T-helper 1 cell (primary cell): ENCODE measurements at regions not wholly inside any gene's neighbourhood (a gene's known extent, or its start where the extent isn't known, plus 50 kb on each side); places are given as distances from the start of the nearest gene placed in this dataset.
"Not testable (repeated sequence)": the region's sequence is repeated elsewhere in the genome, so short reads cannot be mapped to it uniquely, and the experiment has no call there.

Experiments
- DNase-seq, 5 donors: peaks; one replicate each; pipeline ENCODE4 v3.0.0-alpha.2; 2012 to 2020

GRCh38 chr14:83873669-83874068, 1656.3 kb upstream of the FLRT2 start:
- no peak for DNase-seq

- no peak for DNase-seq
Observed at GRCh38 chr14:83874662-83875061, 1655.3 kb upstream of the FLRT2 start.

DNA sequence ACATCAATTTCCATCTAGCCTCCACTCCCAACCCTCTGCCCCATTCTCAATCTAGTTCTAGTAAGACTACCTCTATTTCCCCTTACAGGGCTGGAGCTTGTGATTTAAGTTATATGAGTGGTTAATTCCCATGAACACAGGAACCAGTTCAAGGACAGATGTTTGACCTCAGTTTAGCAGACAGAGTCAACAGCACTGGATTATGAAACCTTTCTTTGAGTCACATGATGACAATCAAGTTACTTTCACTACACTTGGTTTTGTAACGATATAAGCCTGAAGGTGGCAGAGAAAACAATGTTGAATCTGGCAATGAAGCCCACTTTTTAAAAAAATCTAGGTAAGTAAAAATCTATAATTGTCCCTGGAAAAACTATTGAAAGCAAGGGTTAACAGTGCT, 1646.2 kb upstream of the FLRT2 start:
- no peak for DNase-seq

DNA sequence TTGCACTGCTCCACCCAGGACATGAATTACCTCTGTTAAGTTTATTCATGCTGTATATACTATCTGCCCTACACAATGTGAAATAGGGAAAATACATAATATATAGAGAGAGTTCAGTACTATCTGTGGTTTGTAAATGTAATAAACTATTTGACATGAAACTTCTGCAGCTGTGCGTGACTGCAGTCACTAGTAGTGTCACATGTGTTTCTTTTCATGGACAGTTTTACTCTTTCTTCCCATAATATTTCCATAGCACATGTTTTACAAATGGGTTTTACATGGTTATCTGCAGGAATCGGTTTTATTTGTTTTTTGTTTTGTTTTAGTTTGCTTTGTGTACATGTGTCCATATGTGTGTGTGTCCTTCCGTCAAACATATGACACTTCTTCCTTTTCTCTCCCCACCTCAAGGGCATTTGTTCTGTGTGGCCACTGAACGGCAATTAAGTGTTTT, 1644.1 kb upstream of the FLRT2 start:
- DNase-seq: no peak

DNA sequence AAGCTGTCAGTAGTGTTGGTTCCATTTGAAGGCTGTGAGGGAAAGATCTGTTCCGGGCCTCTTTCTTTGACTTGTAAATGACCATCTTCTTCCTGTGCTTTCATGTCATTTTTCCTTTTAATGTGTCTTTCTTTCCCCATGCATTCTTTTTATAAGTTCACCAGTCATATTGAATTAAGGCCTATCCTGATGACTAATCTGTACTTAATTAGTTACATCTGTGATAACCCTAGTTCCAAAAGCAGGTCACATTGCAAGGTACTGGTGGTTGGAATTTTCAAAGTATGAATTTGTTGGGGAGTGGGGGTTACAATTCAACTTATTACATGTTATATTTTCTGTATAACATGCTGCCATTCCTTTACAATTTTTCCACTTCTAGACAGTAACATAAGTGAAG, 1642.1 kb upstream of the FLRT2 start:
- no peak for DNase-seq

DNA sequence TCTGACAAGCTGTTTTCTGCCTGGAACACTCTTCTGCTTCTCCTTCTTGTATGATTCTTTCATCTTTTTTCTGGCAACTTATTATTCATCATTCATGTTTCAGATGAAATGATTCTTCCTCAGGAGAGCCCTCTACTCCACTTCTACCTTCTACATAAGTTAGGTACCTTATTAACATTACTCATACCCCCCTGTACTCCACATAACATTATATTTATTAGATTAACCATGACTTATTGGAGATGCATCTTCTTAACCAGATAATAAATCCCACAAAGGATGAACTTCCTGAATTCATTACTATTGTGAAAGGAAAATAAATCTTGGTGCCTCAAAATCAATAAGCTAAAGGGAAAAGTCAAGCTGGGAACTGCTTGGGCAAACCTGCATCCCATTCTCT, 1636.5 kb upstream of the FLRT2 start:
- no peak for DNase-seq

GRCh38 chr14:83894568-83894967, 1635.4 kb upstream of the FLRT2 start:
- no peak for DNase-seq

- not testable (repeated sequence) for DNase-seq
Observed at GRCh38 chr14:83898558-83898957, 1631.4 kb upstream of the FLRT2 start.

DNA sequence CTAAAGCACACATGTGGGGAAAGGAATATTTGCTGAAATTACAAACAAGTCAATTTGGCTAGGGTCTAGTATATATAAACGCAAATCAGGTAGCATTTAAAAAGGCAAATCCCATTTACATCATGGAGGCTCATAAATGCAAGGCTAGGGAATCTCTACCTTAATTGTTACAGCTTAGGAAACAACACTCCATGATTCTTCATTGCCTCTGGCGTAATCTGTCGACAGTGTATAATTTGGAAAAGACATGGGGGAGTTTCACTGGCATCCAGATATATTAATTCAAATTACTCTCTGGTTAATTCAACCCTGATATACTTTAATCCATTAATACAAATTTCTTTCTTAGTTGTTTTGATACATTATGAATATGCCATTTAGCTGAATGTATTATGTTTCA, 1630.2 kb upstream of the FLRT2 start:
- DNase-seq: no peak

DNA sequence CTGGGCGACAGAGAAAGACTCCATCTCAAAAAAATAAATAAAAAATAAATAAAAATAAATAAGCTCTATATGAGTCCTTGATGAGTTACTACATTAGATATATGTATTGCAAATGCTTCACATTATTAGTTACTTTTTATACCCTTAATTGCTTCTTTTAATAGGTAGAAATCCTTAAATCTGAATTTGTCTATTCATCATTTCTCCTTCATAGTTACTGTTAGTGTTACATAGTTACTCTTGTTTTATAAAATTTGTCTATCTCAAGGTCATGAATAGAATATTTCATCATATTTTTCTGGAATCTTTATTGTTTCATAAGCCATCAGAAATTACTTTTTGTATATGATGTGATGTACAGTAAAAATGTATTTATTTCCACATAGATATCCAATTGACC, 1624.8 kb upstream of the FLRT2 start:
- no peak for DNase-seq

GRCh38 chr14:83908419-83908818, 1621.5 kb upstream of the FLRT2 start:
- no peak for DNase-seq

DNA sequence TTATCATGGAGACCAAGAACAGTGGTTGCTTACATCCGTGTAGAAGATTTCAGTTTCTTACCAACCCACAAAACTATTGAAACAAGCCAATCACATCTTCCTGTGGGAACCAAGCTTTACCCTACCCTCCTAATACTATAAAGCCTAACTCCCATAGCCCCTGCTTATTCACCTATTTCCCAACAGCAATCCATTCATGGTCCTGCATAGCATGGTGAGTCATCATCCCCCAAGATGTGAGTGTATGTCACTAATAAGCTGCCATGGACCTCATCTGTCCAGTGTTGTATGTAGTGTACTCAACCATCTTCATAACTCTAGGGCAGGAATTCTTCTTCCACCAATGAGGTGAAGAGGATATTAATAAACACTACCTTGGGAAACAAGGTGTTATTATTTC, 1620.4 kb upstream of the FLRT2 start:
- no peak for DNase-seq

DNA sequence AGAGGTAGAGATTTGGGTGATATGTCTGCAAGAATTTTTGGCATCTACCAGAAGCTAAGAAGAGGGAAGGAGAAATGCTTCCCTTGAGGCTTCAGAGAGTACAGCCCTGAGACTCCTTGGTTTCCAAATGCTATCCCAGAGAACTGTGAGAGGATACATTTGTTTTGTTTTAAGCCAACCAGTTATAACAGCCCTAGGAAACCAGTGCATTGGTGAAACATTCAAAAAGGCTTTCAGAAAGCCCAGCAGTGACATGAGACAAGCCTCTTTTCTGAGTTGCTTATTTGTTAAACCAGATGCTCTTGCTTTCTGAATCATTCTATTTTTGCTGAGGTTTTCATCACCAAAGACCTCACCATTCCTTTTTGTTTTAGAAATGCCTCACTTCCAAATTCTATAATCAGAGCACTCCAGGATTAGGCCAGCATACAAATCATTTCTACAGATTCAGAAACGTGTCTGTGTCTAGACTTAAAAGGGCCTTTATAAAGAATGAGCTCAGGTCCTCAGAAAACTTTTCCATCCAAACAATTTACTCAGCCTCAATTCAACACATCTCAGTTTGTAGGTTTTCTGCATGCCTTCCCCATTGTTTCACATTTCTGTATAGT, 1617.8 kb upstream of the FLRT2 start:
- DNase-seq: no peak

DNA sequence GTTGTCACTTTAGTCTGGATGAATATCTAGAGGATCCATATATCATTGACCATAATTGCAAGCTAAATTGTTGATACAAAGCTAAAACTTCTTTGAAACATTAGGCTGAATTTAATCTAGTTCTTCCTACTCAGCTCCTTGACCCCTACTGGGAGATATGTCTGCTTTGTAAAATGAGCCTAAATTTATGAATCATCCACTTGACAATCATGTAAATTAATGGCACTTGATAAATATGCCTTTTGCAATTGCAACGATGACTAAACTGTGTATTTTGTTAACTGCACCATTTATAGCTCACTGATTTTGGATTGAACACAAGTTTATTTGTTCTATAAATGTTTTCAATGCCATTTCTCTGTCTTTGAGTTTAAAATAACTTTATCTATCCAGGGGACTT, 1616.5 kb upstream of the FLRT2 start:
- DNase-seq: no peak

DNA sequence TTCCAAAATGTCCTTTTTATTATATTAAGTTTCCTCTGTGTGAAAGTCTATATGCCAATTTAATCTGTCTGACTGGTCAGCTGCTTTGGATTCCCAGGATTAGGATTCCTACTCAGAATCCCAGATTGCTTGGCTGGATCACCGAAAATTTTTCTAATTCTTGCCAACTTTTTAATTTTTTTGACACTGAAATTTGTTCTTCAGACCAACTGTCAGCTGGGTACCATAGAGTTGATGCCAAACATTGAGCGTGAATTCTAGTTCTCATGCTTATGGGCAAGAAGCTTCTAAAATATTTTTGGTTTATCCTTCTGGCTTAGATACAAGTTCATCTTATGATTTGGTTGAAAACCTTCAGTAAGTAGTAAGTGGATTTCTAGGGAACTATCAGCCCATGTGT, 1611.4 kb upstream of the FLRT2 start:
- no peak for DNase-seq

GRCh38 chr14:83919675-83920074, 1610.3 kb upstream of the FLRT2 start:
- DNase-seq: not testable (repeated sequence)

DNA sequence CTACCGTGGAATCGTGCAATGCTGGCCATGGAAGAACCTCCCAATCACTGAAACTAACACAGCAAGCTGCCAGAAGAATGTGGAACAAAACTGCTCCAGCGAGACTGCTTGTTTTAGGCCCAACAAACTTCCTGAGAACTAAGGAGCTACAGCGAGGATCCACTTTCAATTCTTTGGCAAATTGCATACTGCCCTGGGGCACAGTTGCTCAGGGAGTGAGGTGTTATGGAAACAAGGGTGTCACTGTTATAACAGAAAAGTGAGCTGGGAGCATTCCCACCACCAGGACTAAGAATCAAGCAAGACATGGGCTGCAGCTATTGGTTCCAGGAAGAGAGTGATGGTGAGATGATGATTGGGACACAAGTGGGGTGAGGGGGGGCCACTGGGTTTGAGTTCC, 1606.1 kb upstream of the FLRT2 start:
- DNase-seq: no peak

GRCh38 chr14:83924259-83924658, 1605.7 kb upstream of the FLRT2 start:
- no peak for DNase-seq

- no peak for DNase-seq
Observed at GRCh38 chr14:83940253-83940652, 1589.7 kb upstream of the FLRT2 start.

DNA sequence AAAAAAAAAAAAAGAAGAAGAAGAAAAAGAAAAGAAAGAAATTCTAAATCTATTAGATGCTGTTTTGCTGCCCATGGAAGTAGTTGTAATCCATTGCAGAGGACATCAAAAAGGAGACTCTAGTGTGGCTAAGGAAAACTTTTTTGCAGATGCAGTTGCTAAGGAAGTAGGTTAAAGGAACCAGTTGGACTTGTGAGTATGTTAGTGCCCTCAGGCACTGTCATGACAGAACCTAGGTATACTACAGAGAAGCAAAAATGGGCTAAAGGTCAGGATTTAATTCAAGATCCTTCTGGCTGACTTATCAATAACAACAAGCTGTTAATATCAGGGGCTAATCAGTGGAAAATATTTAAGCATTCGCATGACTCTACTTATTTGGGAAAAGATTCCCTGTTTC, 1571.6 kb upstream of the FLRT2 start:
- DNase-seq: no peak

GRCh38 chr14:83960832-83961512, 1569.0 kb upstream of the FLRT2 start:
- DNase-seq: no peak

GRCh38 chr14:83969998-83970397, 1559.9 kb upstream of the FLRT2 start:
- DNase-seq: no peak

DNA sequence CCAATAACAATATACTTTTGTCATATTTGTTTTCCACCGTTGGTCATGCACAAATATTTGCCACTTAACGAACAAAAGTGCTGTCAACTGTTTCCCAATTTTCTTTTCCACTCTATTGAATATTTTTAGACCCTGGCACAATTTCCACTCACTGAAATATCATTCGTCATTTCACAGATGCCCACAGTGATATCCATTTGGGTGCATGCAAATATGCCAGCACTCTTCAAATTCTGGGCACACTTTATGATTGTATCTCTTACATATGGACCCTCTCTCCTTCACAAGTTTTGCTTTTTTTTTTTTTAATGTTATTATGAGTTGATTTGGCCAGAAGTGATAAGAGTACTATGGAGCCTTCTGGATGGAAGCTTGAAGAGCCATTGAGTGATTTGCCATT, 1557.3 kb upstream of the FLRT2 start:
- DNase-seq: no peak

DNA sequence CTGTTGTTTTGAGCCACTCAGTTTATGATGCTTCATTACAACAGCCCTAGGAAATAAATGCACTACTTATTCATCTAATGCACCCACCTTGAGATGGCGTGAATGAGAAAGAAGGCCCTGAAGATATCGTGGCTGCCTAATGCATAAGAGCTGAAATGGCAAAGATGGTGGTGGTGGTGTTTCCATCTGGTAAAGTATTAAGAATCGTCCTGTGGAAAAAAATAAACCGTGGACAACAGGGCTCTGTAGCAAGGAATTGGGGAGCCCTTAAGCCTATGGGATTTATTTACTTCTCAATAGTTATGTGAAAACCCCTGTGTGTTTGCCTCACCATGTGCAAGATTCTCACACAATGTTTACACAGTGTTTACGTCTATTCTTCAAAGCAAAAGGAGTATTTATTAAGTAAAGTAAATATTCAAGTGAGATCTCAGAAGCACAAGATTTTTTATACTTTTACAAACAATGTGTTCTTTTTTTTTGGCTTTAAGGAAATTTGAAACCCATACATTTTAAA, 1555.2 kb upstream of the FLRT2 start:
- no peak for DNase-seq

DNA sequence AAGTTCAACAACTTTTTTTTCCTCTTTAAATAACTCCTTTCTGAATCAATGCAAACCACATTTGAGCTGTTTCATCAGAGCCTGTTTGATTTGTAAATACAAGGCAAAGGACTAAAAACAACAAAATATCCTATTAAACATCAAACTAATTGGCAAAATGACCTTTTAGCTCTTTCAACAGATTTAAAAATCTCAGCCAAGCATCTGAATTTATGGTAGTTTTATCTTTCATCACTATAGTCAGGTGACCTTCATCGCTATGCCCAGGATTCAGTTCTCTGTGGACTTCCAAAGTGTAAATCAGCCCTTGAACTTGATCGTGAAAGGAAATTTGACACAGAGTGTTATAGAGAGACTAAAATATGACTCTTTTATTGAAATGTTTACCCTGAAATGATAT, 1554.5 kb upstream of the FLRT2 start:
- no peak for DNase-seq
